GM15510 (cell line): ENCODE measurements at regions not wholly inside any gene's neighbourhood (a gene's known extent, or its start where the extent isn't known, plus 50 kb on each side); places are given as distances from the start of the nearest gene placed in this dataset.

Experiments
- POLR2A ChIP-seq: IDR thresholded peaks from 3 replicates; pipeline ENCODE4 v1.6.1; 2011; ENCODE audit warnings: borderline replicate concordance; ENCODE audit not compliant: insufficient read length; ENCODE audit errors: extremely low read depth

DNA sequence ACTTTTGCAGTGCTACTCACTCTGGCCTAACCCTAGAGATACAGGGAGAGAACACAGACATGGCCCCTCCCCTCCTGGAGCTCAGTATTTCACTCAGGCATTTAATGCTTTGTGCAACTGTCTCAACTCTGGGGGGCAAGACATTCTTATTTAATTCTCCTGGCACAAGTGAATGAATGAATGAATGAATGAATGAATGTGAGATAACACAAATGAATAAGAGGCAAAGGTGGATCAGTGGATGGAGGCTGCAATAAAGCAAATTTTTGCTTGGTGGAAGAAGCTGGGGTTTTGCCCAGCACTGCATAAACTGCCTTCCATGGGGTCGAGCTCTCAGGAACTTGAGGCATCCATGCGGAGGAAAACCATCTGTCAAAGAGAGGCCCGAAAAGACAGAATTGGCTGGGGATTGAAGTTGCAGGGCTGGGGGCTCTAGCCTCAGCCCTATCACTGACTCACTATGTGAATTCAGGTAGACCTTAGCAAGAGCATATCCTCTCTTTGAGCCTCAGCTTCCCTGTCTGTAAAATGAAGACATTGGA lies 441.4 kb upstream of the ZMIZ1 start:
- TF ChIP-seq POLR2A, result no peak

DNA sequence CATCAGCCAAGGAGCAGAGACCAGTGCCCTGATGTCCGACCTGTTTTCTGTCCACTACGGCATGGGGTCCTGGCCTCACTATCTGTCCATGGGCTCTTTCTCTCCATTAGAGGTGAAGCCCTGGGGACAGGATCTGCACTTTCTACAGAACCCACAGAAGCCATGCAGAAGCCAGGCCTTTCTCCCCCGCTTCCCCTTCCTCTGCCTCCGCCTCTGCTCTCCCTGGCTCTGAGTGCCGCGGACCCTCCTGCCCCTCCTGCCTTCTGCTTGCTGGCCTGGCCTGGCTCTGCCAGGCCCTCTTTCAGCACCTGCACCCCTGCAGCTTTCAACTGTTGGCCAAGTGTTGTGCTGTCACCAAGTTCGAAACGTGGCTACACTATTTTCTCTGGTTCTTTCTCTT lies 439.8 kb upstream of the ZMIZ1 start:
- TF ChIP-seq POLR2A, result no peak

DNA sequence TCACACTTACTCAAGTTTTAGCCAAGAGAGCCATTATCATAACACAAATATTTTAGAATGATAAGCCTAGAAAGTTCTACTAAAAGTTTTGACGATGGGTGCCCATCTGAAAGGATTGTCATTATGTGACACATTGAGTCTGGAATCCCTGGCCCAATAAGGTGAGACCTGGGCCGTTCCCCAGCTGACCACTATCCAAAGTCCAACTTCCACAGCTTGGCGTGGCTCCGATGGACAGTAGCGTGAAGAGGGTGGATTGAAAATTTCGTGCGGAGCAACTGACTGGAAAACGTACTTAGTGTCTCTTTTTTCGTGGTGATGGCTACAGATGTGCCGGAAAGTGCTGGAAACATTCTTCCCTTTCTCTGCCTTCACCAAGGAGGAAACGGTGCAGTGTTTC lies 439.0 kb upstream of the ZMIZ1 start:
- no peak for TF ChIP-seq POLR2A

DNA sequence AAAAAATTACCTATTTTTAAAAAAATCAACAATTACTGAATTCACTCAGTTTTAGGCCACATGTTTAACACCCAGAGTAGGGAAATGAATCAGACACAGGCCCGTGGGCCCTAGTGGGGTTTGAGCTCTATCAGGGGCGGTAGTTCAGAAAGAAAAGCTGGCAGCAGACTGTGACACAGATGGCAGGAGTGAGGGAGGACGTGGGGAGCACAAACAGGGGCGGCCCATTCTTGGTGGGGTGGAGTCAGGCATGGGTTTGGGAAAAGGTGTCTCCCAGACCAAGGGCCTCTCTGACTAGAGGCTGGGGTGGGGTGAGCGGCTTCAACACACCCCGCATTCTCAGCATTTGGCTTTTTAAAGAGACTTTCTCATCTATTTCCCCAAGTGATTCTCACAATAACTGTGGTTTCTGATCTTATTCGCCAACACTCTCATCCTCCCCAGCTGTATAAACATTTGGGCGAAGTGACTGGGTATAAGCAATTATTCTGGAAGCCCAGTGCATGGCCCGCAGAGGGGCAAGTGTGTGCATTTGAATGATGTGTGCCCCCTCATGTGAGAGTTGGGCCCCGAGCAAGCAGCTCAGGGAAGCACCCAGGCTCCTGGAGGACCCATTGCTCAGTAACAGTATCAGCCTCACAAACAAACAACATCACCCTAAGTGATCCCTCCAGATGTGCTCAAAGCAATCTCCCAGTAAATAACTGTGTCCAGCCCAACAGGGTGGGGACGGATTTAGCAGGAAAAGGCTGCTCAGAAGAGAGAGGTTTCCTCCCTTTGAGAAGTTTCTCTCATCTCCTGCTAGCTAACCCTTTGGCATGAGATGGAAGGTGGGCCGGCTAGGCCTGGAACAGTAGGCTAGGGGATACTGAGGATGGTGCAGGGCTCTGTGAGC lies 437.6 kb upstream of the ZMIZ1 start:
- TF ChIP-seq POLR2A, result no peak

DNA sequence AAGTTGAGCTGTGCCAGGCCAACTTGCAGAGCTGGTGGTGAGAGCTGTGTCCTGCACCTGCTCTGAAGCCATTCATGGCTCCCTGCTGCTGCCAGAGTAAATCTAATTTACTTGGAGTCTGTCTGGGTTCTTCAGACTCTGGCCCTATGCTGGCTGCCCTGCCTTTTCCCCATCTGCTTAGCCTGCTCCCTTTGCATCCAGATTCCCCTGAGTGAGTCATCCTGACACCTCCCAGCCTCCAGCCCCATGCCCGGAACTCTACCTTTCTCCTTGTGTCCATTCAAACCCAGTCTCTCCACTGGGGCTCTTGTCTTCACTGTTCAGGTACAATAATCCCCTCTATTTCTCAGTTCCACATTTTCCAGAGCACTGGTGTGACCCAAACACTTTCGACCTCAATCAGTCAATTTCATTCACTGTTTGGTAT lies 434.4 kb upstream of the ZMIZ1 start:
- TF ChIP-seq POLR2A, result no peak

DNA sequence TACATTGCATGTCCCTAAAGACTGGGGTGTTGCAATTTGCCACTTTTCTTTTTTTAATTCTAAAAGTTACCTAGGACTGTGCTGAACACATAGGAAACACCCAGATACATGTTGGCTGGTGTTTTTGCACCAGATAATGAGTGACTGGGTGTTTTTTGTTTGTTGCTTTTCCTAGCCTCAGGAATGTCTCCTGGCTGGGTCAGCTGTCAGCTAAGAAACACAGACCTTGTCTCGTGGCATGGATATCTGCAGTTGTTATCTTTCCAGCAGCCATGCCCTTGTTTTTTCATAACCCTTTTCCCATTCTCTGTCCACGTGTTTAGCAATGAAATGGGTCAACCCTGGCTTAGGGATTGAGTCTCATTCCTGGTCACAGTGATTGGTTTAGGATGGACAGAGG lies 433.9 kb upstream of the ZMIZ1 start:
- TF ChIP-seq POLR2A, result no peak

DNA sequence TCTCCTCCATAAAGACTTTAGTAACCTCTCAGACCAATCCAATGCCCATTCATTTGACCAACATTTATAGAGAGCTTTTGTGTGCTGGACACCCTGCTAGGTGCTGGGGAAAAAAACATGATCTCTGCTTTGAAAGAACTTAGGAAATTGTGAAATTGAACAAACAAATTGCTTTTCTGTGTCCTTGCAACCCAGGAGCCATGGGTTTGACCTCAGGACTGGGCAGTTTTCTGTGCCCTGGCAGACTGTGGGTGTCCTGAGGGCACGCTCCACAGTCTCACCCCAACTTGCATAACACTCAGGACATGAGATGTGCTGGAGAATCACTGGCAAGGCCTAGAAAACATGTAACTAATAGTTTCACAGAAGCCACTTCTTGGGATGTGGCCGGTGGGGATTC lies 429.1 kb upstream of the ZMIZ1 start:
- no peak for TF ChIP-seq POLR2A

DNA sequence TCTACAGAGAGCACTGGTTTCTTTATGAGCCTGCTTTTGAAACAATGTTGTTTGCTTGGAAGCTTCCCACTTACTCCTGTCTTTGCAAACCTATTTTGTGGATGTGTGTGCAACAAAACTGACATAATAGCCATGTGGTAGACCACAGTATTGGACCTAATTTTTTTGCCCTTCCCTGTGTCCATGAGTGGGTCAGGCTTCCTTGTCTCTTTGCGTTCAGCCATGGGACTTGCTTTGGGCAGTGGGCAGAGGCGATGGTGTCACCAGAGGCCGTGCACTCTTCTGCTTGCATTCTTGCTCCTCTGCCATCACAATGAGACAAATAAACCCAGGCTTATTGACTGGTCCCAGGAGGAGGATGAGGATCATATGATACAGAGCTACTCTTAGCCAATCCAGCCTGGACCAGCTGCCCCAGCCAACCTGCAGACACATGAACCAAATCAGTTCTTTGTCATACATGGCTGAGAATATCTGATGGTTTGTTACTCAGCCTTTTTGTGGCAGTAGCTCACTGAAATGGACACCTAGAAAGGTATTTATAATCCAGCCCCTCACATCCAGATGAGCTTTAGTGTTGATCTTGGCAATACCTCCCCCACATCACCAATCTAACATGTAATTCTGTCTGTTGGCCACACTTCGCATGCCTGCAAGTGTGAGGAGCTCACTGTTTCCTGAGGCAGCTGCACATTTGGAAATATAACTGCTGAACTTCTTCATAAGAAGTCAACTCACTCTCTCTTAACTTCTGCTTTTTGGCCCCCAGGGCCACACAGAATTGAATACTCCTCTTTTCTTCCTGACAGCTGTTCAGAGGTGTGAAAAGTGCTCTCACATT lies 427.8 kb upstream of the ZMIZ1 start:
- no peak for TF ChIP-seq POLR2A

DNA sequence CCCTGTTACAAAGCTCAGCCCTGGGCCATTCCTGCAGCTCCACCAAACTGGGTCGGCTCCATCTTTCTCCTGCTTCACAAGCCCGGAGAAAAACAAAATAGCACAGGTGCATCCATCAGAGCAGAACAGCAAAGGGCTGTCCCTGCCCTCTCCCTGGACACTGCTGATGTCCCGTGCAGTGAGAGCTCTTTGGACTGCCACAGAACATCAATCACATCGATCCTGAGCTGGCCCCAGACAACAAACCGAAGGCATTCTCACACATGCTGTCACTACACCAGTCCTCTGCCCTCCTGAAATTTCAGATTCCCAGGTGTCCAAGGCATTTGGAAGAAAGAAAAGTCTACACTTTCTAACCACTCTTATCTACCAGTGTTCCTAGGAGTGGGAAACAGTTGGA lies 427.1 kb upstream of the ZMIZ1 start:
- TF ChIP-seq POLR2A, result no peak

DNA sequence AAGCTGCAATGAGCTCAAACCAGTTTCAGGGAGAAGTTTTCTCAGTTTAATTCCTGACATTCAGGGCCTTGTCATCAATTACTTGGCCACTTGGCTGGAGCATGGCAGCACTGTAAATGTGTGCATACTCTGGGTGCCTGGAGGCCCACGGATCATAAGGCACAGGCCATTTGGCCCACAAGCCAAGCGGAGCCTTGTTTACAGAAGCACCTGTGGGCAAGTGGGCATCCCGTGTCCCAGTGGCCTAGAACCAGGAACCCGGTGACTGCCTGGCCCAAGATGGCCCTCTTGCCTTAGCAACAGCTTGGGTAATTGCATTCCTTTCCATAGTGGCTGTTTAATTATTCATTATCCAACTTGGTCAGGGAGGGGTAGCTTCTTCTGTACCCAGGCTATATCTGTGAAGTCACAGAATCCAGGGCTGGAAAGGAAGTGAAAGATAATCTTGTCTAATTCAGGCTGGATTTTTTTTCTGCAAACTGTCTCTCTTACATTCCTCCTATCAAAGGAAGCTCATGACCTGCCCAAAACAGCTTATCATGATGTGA lies 426.4 kb upstream of the ZMIZ1 start:
- TF ChIP-seq POLR2A, result no peak

DNA sequence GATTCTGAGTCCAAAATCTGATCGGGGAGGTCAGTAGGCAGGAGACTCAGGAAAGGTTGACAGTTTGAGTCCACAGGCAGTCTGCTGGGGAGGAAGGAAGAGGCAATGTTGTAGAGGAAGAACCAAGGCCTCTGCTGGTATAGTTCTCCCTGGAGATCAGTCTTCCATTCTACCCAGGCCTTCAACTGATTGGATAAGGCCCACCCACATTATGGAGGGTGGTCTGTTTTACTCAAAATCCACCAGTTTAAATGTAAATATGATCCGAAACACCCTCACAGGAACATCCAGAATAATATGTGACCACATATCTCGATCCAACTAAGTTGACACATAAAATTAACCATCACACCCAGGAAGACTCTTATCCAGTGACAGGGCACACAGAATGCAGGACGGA lies 425.3 kb upstream of the ZMIZ1 start:
- TF ChIP-seq POLR2A, result no peak

DNA sequence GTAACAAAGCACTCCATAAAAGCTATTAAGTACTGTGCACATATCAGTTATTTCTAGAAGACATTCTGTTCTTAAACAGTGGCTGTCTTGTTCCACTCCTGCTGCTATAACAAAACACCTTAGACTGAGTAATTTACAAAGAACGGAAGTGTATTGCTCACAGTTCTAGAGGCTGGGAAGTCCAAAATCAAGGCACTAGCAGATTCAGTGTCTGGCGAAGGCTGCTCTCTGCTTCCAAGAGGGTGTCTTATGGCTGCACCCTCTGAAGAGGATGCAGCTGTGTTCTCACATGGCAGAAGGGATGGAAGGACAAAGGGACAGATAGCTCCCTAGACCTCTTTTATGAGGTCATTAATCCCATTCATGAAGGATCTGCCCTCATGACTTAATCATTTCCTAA lies 424.2 kb upstream of the ZMIZ1 start:
- no peak for TF ChIP-seq POLR2A

DNA sequence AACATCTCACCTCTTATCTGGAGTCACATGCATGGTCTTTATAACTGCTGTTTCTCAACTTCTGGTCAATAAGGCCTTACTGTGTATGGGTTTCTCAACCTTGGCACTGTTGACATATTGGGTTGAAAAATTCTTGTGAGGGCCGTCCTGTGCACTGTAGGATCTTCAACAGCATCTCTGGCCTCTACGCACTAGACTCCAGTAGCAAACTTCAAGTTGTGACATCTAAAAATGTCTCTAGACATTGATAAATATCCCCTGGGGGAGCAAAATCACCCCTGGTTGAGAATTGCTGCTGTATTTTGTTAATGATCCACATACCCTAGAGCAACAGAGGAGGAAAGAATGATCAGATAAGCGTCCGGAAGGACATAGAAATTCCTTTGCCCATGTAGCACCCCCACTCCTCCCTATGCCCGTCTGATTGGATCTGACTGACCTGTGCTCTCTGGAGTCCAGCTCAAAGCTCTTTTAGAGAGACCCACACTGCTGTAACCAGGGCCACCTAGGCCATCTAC lies 423.5 kb upstream of the ZMIZ1 start:
- no peak for TF ChIP-seq POLR2A

DNA sequence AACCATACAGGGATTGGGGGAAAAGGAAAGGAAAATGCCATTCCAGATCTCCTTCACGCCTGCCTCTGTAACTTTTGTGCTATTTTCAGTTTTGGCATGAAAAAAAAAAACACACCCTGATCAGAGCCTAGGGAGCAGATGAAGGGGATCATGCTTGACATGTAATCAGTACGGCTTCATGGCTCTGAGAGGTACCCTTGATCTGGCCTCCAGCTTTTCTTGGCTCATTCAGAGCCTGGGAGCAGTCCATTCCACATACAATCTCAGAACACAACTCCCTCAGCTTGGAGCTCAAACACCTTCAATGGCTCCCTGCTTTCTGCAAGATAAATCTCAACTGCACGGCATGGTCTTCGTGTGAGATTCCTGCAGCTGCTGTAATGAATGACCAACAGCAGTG lies 422.8 kb upstream of the ZMIZ1 start:
- TF ChIP-seq POLR2A, result no peak

DNA sequence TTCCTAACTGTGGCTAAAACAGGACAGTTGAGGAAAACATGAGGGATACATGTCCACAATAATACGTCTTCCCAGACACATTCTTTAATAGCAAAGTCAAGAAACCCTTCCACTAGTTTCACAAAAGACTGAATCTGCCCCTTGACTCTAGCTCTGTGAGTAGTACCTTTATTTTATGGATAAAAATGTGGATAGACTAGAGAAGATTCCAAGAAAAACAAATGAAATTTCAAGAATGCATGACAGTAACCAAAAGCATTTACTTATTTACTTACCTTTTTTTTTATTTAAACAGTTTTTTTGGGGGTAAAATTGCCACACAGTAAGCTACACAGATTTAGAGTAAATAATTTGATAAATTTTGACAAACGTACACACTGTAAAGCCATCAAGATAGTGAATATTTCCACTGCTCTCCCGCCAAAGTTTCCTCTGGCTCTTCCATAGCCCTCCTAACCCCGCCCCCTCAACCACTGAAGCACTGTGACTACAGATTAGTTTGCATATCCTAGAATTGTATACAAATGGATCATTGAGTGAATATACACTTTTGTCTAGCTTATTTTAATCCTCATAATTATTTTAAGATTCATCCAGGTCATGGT lies 420.4 kb upstream of the ZMIZ1 start:
- TF ChIP-seq POLR2A, result no peak

DNA sequence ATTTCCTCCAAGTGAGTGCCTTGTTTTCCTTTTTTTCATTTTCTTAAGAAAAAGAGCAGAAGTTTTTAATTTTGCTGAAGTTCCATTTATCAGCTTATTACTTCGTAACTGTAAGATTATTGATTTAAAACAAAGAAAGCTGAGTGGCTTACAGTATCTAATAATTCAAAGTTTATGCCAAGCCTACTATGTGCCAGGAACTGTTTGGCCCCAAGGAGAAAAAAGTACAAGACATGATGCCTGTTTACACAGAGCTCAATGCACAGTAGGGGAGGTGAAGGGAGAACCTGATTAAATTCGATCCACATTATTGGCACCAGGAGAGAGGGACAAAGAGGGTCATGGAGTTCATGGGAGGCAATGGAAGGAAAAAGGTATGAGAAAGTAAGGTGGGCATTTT lies 419.3 kb upstream of the ZMIZ1 start:
- TF ChIP-seq POLR2A, result no peak

DNA sequence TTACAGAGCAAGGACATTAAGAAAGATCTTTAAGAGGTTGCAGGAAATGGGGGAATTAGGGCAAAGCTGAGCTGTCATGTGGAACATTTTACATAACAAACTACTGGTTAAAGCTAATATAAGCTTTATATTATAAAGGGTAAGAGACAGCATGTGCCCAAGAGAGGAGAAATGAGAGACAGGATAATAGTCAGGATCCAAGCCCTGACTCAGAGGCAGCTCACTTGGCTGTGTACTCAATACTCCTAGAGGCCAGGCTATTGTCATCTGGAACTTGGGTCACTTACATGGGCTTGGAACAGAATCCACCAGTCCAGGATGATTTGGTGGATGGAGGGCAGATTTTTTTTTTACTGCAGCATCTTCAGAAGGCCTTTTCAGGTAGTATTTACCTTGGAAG lies 418.6 kb upstream of the ZMIZ1 start:
- TF ChIP-seq POLR2A, result no peak
